ENCODE measurements at regions not wholly inside any gene's neighbourhood (a gene's known extent, or its start where the extent isn't known, plus 50 kb on each side); places are given as distances from the start of the nearest gene placed in this dataset.

GRCh38 chr9:96169484-96169883 lies 132.5 kb downstream of the HSD17B3 start:
- Histone ChIP-seq H3K4me2 (ENCODE audit: low read length) (no peak overlapping the region), H3K4me3 (ENCODE audit: low read length) (no peak overlapping the region), H3K9me3 (ENCODE audit: low read length) (no peaks in the 10 kb centered on the region), H3K36me3 (ENCODE audit: insufficient read depth, low read length) (no peaks in the 10 kb centered on the region), H3K9ac (ENCODE audit: low read length) (no peak overlapping the region), H3K79me2 (replicated peaks; ENCODE audit: insufficient read depth, low read length) (no peaks in the 10 kb centered on the region), H3K27ac (ENCODE audit: low read length) (no peak overlapping the region), H3K27me3 (ENCODE audit: insufficient read depth, low read depth, low read length) (peaks cover 12% of the 10 kb centered on the region), H2AFZ (ENCODE audit: low read depth, low read length) (no peak overlapping the region), H4K20me1 (ENCODE audit: insufficient read depth) (no peaks in the 10 kb centered on the region), H3K9me2 (ENCODE audit: insufficient read depth, low read length) (no peaks in the 10 kb centered on the region), H3F3A (ENCODE audit: insufficient read depth, low read length, poor library complexity, severe bottlenecking) (no peaks in the 10 kb centered on the region)
- TF ChIP-seq EP300 (conservative IDR thresholded peaks at IDR 0.05; ENCODE audit: poor library complexity, severe bottlenecking) (no peak), SMC3 (conservative IDR thresholded peaks at IDR 0.05; ENCODE audit: poor library complexity) (no peak), RAD21 (conservative IDR thresholded peaks at IDR 0.05) (no peak), MXI1 (conservative IDR thresholded peaks at IDR 0.05; ENCODE audit: poor library complexity, severe bottlenecking) (no peak)
- TF ChIP-seq, protein P1, sequence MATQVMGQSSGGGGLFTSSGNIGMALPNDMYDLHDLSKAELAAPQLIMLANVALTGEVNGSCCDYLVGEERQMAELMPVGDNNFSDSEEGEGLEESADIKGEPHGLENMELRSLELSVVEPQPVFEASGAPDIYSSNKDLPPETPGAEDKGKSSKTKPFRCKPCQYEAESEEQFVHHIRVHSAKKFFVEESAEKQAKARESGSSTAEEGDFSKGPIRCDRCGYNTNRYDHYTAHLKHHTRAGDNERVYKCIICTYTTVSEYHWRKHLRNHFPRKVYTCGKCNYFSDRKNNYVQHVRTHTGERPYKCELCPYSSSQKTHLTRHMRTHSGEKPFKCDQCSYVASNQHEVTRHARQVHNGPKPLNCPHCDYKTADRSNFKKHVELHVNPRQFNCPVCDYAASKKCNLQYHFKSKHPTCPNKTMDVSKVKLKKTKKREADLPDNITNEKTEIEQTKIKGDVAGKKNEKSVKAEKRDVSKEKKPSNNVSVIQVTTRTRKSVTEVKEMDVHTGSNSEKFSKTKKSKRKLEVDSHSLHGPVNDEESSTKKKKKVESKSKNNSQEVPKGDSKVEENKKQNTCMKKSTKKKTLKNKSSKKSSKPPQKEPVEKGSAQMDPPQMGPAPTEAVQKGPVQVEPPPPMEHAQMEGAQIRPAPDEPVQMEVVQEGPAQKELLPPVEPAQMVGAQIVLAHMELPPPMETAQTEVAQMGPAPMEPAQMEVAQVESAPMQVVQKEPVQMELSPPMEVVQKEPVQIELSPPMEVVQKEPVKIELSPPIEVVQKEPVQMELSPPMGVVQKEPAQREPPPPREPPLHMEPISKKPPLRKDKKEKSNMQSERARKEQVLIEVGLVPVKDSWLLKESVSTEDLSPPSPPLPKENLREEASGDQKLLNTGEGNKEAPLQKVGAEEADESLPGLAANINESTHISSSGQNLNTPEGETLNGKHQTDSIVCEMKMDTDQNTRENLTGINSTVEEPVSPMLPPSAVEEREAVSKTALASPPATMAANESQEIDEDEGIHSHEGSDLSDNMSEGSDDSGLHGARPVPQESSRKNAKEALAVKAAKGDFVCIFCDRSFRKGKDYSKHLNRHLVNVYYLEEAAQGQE (IDR thresholded peaks at IDR 0.05; ENCODE audit: borderline replicate concordance) = no peak

DNA sequence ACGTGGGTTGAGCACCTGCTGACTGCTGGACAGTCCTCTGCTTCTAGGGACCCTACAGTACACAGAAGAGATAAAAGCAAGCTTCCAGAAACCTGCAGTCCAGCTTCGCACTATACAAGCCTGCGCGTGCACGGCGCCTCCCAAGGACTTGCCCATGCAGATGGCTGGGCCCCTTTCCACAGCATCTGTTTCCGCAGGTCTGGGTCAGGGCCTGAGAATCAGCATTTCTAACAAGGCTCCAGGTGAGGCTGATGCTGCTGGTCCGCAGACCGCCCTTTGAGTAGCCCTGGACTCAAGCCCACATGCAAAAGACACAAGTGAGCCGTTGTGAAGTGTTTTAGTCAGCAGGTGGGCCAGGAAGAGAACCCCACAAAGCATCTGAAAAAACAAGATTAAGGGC lies 133.1 kb downstream of the HSD17B3 start:
- TF ChIP-seq EZH2 (IDR thresholded peaks at IDR 0.05; ENCODE audit: borderline replicate concordance, insufficient read depth, low read length, poor library complexity, severe bottlenecking) (no peak), MXI1 (conservative IDR thresholded peaks at IDR 0.05; ENCODE audit: poor library complexity, severe bottlenecking) (no peak), SMC3 (conservative IDR thresholded peaks at IDR 0.05; ENCODE audit: poor library complexity) (no peak), RAD21 (conservative IDR thresholded peaks at IDR 0.05) (no peak), POLR2AphosphoS5 (IDR thresholded peaks at IDR 0.05) (no peak), TAF1 (IDR thresholded peaks at IDR 0.05; ENCODE audit: low read depth) (no peak), EP300 (conservative IDR thresholded peaks at IDR 0.05; ENCODE audit: poor library complexity, severe bottlenecking) (no peak)
- TF ChIP-seq, protein P2, sequence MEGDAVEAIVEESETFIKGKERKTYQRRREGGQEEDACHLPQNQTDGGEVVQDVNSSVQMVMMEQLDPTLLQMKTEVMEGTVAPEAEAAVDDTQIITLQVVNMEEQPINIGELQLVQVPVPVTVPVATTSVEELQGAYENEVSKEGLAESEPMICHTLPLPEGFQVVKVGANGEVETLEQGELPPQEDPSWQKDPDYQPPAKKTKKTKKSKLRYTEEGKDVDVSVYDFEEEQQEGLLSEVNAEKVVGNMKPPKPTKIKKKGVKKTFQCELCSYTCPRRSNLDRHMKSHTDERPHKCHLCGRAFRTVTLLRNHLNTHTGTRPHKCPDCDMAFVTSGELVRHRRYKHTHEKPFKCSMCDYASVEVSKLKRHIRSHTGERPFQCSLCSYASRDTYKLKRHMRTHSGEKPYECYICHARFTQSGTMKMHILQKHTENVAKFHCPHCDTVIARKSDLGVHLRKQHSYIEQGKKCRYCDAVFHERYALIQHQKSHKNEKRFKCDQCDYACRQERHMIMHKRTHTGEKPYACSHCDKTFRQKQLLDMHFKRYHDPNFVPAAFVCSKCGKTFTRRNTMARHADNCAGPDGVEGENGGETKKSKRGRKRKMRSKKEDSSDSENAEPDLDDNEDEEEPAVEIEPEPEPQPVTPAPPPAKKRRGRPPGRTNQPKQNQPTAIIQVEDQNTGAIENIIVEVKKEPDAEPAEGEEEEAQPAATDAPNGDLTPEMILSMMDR (IDR thresholded peaks at IDR 0.05; ENCODE audit: poor library complexity, severe bottlenecking) = no peak
- TF ChIP-seq, protein P1 (IDR thresholded peaks at IDR 0.05; ENCODE audit: borderline replicate concordance) = no peak
- no peaks in the 10 kb centered on the region for H3K9me3 ChIP-seq (ENCODE audit: low read length)
- H3K4me3 ChIP-seq (ENCODE audit: low read length) = no peak overlapping the region
- H3K9me2 ChIP-seq (ENCODE audit: insufficient read depth, low read length) = no peaks in the 10 kb centered on the region
- H3F3A ChIP-seq (ENCODE audit: insufficient read depth, low read length, poor library complexity, severe bottlenecking) = no peaks in the 10 kb centered on the region
- H3K4me2 ChIP-seq (ENCODE audit: low read length) = no peak overlapping the region
- no peaks in the 10 kb centered on the region for H3K79me2 ChIP-seq (replicated peaks; ENCODE audit: insufficient read depth, low read length)
- H3K27ac ChIP-seq (ENCODE audit: low read length) = no peak overlapping the region
- no peak overlapping the region for H3K9ac ChIP-seq (ENCODE audit: low read length)
- no peaks in the 10 kb centered on the region for H3K36me3 ChIP-seq (ENCODE audit: insufficient read depth, low read length)
- H4K20me1 ChIP-seq (ENCODE audit: insufficient read depth) = no peaks in the 10 kb centered on the region
- no peak overlapping the region for H2AFZ ChIP-seq (ENCODE audit: low read depth, low read length)
- peaks cover 12% of the 10 kb centered on the region for H3K27me3 ChIP-seq (ENCODE audit: insufficient read depth, low read depth, low read length)

All from neural cell (in vitro differentiated cells).